Stomach (tissue), 8 donors: ENCODE measurements at regions not wholly inside any gene's neighbourhood (a gene's known extent, or its start where the extent isn't known, plus 50 kb on each side); places are given as distances from the start of the nearest gene placed in this dataset.

Experiments
- DNase-seq, 2 donors: peaks; one replicate each; pipeline versions ENCODE4 v3.0.0 to v3.0.0-alpha.2; 2013 to 2019
- H3K27ac ChIP-seq, 5 donors: fragments of 200-600 bp in 4 of 5; sonication (generic) in 4 of 5; one replicate each; pipeline ENCODE4 v1.5.1; 2013 to 2019; ENCODE audit warnings: mild to moderate bottlenecking in 1 of 5, moderate library complexity in 1 of 5
- H3K27me3 ChIP-seq, 3 donors: fragments of 200-600 bp; sonication (generic); one replicate each; pipeline ENCODE4 v1.5.1; 2017 to 2019; ENCODE audit warnings: mixed run types in 1 of 3
- H3K36me3 ChIP-seq, 4 donors: fragments of 200-600 bp; sonication (generic); 1 replicate in 3 of 4; 2 replicates in 1 of 4; pipeline ENCODE4 v1.5.1; 2016 to 2019
- H3K4me1 ChIP-seq, 4 donors: fragments of 200-600 bp; sonication (generic); one replicate each; pipeline ENCODE4 v1.5.1; 2016 to 2019
- H3K4me3 ChIP-seq, 4 donors: fragments of 200-600 bp; sonication (generic) in 3 of 4; one replicate each; pipeline ENCODE4 v1.5.1; 2016 to 2019; ENCODE audit warnings: mild to moderate bottlenecking in 1 of 4
- H3K9me3 ChIP-seq, 4 donors: fragments of 200-600 bp; sonication (generic); one replicate each; pipeline ENCODE4 v1.5.1; 2016 to 2019
- CTCF ChIP-seq, 7 experiments: fragments of 450-650 bp in 4 of 7; fragments of 200-600 bp in 3 of 7; sonication (generic) in 3 of 7; IDR thresholded peaks; one replicate each; pipeline ENCODE4 v1.5.1; 2016 to 2019; ENCODE audit warnings: antibody characterized with exemption in 7 of 7, control low read depth in 2 of 7, mild to moderate bottlenecking in 1 of 7
- EP300 ChIP-seq: sonication (generic); formaldehyde crosslinking; IDR thresholded peaks from one replicate; pipeline ENCODE4 v1.6.1; 2017; ENCODE audit warnings: antibody characterized with exemption
- POLR2A ChIP-seq, 4 donors: fragments of 450-650 bp; IDR thresholded peaks; one replicate each; pipeline ENCODE4 v1.6.1; 2016; ENCODE audit warnings: antibody characterized with exemption in 4 of 4, control low read depth in 2 of 4, mild to moderate bottlenecking in 1 of 4, moderate library complexity in 1 of 4
- POLR2AphosphoS5 ChIP-seq, 3 donors: sonication (generic); formaldehyde crosslinking; IDR thresholded peaks; one replicate each; pipeline ENCODE4 v1.6.1; 2016; ENCODE audit warnings: antibody characterized with exemption in 3 of 3
- WGBS, 5 donors: extraction: QIAGEN DNeasy Blood & Tissue Kit in 3 of 5; methylation state at CpG; one replicate each; pipeline versions ENCODE4 v1.1.5 to v1.1.7; 2013 to 2018; 5-methylcytosine and 5-hydroxymethylcytosine counted together
- intact Hi-C: fragments of 100-400 bp; cut with DNase I; formaldehyde crosslinking; loops from one replicate; pipeline ENCODE4 v1.15.1; 2023; ENCODE audit warnings: low total_unique reads
- donor health status: healthy with polysubstance abuse.
- donor health status: Bipolar disorder and iron deficiency.
- donor health status: healthy.

GRCh38 chr3:148625095-148625736 lies 72.5 kb upstream of the AGTR1 start:
- intact Hi-C loops: no loop called here
- Histone ChIP-seq H3K4me1 (no peaks in the 10 kb centered on the region), H3K27me3 (no peaks in the 10 kb centered on the region), H3K9me3 (no peaks in the 10 kb centered on the region), H3K4me3 (no peak overlapping the region), H3K36me3 (no peaks in the 10 kb centered on the region), H3K27ac (no peak overlapping the region)
- DNase-seq: no peak
- 12 to 34% (median 25%) methylated on average over 4 of the region's 4 CpGs for WGBS, 5 donors
- TF ChIP-seq EP300 (no peak), POLR2AphosphoS5 (IDR thresholded peaks at IDR 0.05) (no peak), POLR2A (IDR thresholded peaks at IDR 0.05) (no peak), CTCF (IDR thresholded peaks at IDR 0.05) (no peak)

- Histone ChIP-seq H3K27me3 (no peaks in the 10 kb centered on the region), H3K9me3 (peaks cover 0 to 5% (median 0%) of the 10 kb centered on the region in 4 donors), H3K4me1 (no peaks in the 10 kb centered on the region), H3K27ac (no peak overlapping the region), H3K36me3 (no peaks in the 10 kb centered on the region), H3K4me3 (no peak overlapping the region)
- no peak for TF ChIP-seq POLR2A (IDR thresholded peaks at IDR 0.05)
- no peak for TF ChIP-seq CTCF (IDR thresholded peaks at IDR 0.05)
- no peak for TF ChIP-seq POLR2AphosphoS5 (IDR thresholded peaks at IDR 0.05)
- WGBS, 5 donors: 61 to 85% (median 82%) methylated on average over 2 of the region's 2 CpGs
- intact Hi-C loops: no loop called here
- no peak for DNase-seq
These were observed 71.7 kb upstream of the AGTR1 start for GRCh38 chr3:148625991-148626390.

- DNase-seq: no peak
- 66 to 94% (median 82%) methylated on average over 1 of the region's 1 CpG for WGBS, 5 donors
- H3K27ac ChIP-seq: no peak overlapping the region
- no peak for TF ChIP-seq POLR2A (IDR thresholded peaks at IDR 0.05)
- TF ChIP-seq EP300: no peak
- no peak for TF ChIP-seq POLR2AphosphoS5 (IDR thresholded peaks at IDR 0.05)
- no peak for TF ChIP-seq CTCF (IDR thresholded peaks at IDR 0.05)
- peaks cover 0 to 11% (median 3%) of the 10 kb centered on the region in 4 donors for H3K9me3 ChIP-seq
- intact Hi-C loops: no loop called here
- H3K36me3 ChIP-seq: no peaks in the 10 kb centered on the region
- no peaks in the 10 kb centered on the region for H3K27me3 ChIP-seq
- no peak overlapping the region for H3K4me3 ChIP-seq
- H3K4me1 ChIP-seq: no peaks in the 10 kb centered on the region
These were observed 68.7 kb upstream of the AGTR1 start for GRCh38 chr3:148629006-148629405.

GRCh38 chr3:148631124-148631903 lies 66.4 kb upstream of the AGTR1 start:
- no peak for TF ChIP-seq POLR2A (IDR thresholded peaks at IDR 0.05)
- TF ChIP-seq EP300: no peak
- TF ChIP-seq CTCF (IDR thresholded peaks at IDR 0.05): no peak
- no peak for TF ChIP-seq POLR2AphosphoS5 (IDR thresholded peaks at IDR 0.05)
- WGBS, 5 donors: 65 to 73% (median 72%) methylated on average over 6 of the region's 6 CpGs

More at GRCh38 chr3:148631124-148631903, 66.4 kb upstream of the AGTR1 start:
- Histone ChIP-seq H3K4me3 (no peak overlapping the region), H3K27ac (no peak overlapping the region), H3K9me3 (peaks cover 0 to 11% (median 3%) of the 10 kb centered on the region in 4 donors), H3K27me3 (no peaks in the 10 kb centered on the region), H3K36me3 (no peaks in the 10 kb centered on the region), H3K4me1 (no peaks in the 10 kb centered on the region)
- DNase-seq: no peak
- intact Hi-C loops: no loop called here
